Fibroblast of skin of left biceps (primary cell): ENCODE measurements at regions not wholly inside any gene's neighbourhood (a gene's known extent, or its start where the extent isn't known, plus 50 kb on each side); places are given as distances from the start of the nearest gene placed in this dataset.
"Not testable (repeated sequence)": the region's sequence is repeated elsewhere in the genome, so short reads cannot be mapped to it uniquely, and the experiment has no call there.

Experiments
- DNase-seq, 2 experiments: peaks; one replicate each; pipeline ENCODE4 v3.0.0-alpha.2; 2013; ENCODE audit warnings: low read depth in 2 of 2

GRCh38 chr4:77505275-77505957 is 100.2 kb upstream of the CXCL13 start:
- DNase-seq, result no peak

- no peak for DNase-seq
These were observed 99.7 kb upstream of the CXCL13 start for GRCh38 chr4:77505958-77506319.

- DNase-seq, result no peak
These were observed 95.3 kb upstream of the CXCL13 start for GRCh38 chr4:77510367-77510766.

GRCh38 chr4:77525538-77525937 is 80.1 kb upstream of the CXCL13 start:
- DNase-seq, result no peak

- not testable (repeated sequence) for DNase-seq
These were observed 77.7 kb upstream of the CXCL13 start for GRCh38 chr4:77527900-77528299.

- no peak for DNase-seq
These were observed 67.5 kb upstream of the CXCL13 start for GRCh38 chr4:77538144-77538543.

- DNase-seq, result no peak
These were observed 67.0 kb upstream of the CXCL13 start for GRCh38 chr4:77538574-77539157.
